ENCODE measurements at regions not wholly inside any gene's neighbourhood (a gene's known extent, or its start where the extent isn't known, plus 50 kb on each side); places are given as distances from the start of the nearest gene placed in this dataset.

DNA sequence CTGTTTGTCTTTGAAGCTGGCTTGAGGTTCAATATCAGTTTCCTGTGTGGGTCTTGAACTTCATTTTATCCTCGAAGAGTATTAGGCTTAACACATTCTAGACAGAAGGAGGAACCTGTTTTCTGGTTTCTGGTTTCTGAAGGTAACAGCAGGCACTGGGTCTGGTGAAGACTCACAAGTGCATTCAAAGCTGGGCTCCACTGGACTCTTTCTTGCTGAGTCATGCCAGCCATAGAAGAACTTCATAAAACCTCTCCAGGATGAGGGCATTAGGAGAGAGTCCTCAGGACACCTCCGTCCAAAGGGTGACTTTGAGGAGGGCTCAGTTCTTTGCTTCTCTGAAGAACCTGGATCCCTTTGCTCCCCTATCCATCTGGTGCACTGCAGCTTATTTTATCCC, 668.6 kb upstream of the SLC10A2 start:
- no peaks in the 10 kb centered on the region for H3K4me1 Mint-ChIP-seq
- H3K27me3 Mint-ChIP-seq (ENCODE audit: insufficient read depth, low read depth, poor library complexity), result peaks cover 3% of the 10 kb centered on the region
- Histone ChIP-seq H4K20me1 (replicated peaks; ENCODE audit: insufficient read depth) (no peaks in the 10 kb centered on the region), H3K4me3 (no peak overlapping the region), H3K27ac (ENCODE audit: low read depth) (no peak overlapping the region), H3K79me2 (replicated peaks; ENCODE audit: insufficient read depth) (no peaks in the 10 kb centered on the region), H3K9me2 (ENCODE audit: insufficient read depth) (peaks cover 13% of the 10 kb centered on the region; the same call in 1 of the 2 replicates), H2AFZ (peak overlapping the region; percentile 70), H3F3A (replicated peaks; ENCODE audit: low read depth) (no peaks in the 10 kb centered on the region), H3K36me3 (ENCODE audit: insufficient read depth) (no peaks in the 10 kb centered on the region), H3K4me2 (no peak overlapping the region), H3K27me3 (ENCODE audit: insufficient read depth) (no peaks in the 10 kb centered on the region), H3K4me1 (ENCODE audit: insufficient read depth) (no peaks in the 10 kb centered on the region)
- ATAC-seq, result no peak
- no peaks in the 10 kb centered on the region for H3K9me3 Mint-ChIP-seq
- no peak for DNase-seq (ENCODE audit: low spot score)
- H3K4me3 Mint-ChIP-seq, result no peak overlapping the region
- H3K36me3 Mint-ChIP-seq (ENCODE audit: low read depth), result no peaks in the 10 kb centered on the region
- no peak for TF ChIP-seq EZH2 (IDR thresholded peaks at IDR 0.05; ENCODE audit: low read depth, unreplicated experiment)
- no peak for TF ChIP-seq ZNF462 (CRISPR knock-in tag; IDR thresholded peaks at IDR 0.05)
- no peak for TF ChIP-seq REST (IDR thresholded peaks at IDR 0.05; ENCODE audit: unreplicated experiment)
- TF ChIP-seq CREB1 (CRISPR knock-in tag; IDR thresholded peaks at IDR 0.05; ENCODE audit: low read depth), result no peak
- no peak for TF ChIP-seq EZH2phosphoT487 (IDR thresholded peaks at IDR 0.05; ENCODE audit: unreplicated experiment)
- H3K27ac Mint-ChIP-seq, result no peak overlapping the region

Data from GM23338 (cell line).